ENCODE measurements at regions not wholly inside any gene's neighbourhood (a gene's known extent, or its start where the extent isn't known, plus 50 kb on each side); places are given as distances from the start of the nearest gene placed in this dataset.

DNA sequence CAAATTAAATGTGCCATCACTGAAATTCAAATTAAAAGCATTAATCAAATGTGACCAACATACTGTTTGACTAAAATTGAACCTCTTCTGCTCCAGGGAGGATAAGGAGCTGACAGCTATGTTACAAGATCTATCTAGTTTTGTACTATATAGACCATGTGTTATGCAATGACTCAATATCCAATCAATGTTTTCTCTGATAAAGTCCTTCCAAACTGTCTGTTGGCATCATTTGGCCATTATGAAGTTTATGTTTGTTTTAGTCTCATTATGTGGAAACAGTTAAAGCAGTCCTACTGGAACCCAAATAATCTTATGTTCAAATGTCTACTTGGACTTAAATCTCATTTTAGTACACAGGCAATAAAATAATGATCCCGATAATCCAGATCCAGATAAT is 267.0 kb upstream of the THBS1 start:
- FAIRE-seq (no peak), DNase-seq (ENCODE audit: low read depth in 1 of 2, low spot score in 1 of 2) (no peak), ATAC-seq (no peak)
- no peak overlapping the region for H3K4me2 ChIP-seq
- WGBS (ENCODE audit: missing lambda C conversion rate), result 97% methylated on average over 1 of the region's 1 CpG
- H3K4me1 ChIP-seq, result no peaks in the 10 kb centered on the region
- POLR2A ChIA-PET, result no interaction called here
- CTCF ChIA-PET, result interaction anchor here (1.1 to 1.6 kb wide), 2 partner anchors 18 to 142 kb away, joined by 3 read pairs; no protein-coding TSS in a partner anchor
- TF ChIP-seq ZNF302 (CRISPR knock-in tag; IDR thresholded peaks at IDR 0.05), result no peak
- TF ChIP-seq, protein P1, sequence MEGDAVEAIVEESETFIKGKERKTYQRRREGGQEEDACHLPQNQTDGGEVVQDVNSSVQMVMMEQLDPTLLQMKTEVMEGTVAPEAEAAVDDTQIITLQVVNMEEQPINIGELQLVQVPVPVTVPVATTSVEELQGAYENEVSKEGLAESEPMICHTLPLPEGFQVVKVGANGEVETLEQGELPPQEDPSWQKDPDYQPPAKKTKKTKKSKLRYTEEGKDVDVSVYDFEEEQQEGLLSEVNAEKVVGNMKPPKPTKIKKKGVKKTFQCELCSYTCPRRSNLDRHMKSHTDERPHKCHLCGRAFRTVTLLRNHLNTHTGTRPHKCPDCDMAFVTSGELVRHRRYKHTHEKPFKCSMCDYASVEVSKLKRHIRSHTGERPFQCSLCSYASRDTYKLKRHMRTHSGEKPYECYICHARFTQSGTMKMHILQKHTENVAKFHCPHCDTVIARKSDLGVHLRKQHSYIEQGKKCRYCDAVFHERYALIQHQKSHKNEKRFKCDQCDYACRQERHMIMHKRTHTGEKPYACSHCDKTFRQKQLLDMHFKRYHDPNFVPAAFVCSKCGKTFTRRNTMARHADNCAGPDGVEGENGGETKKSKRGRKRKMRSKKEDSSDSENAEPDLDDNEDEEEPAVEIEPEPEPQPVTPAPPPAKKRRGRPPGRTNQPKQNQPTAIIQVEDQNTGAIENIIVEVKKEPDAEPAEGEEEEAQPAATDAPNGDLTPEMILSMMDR (IDR thresholded peaks at IDR 0.05), result no peak
- TF ChIP-seq PHF8 (IDR thresholded peaks at IDR 0.05; ENCODE audit: borderline replicate concordance, low read depth), result no peak
- TF ChIP-seq KDM5A (IDR thresholded peaks at IDR 0.05), result no peak
- TF ChIP-seq, protein P2, sequence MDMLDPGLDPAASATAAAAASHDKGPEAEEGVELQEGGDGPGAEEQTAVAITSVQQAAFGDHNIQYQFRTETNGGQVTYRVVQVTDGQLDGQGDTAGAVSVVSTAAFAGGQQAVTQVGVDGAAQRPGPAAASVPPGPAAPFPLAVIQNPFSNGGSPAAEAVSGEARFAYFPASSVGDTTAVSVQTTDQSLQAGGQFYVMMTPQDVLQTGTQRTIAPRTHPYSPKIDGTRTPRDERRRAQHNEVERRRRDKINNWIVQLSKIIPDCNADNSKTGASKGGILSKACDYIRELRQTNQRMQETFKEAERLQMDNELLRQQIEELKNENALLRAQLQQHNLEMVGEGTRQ (IDR thresholded peaks at IDR 0.05), result no peak
- TF ChIP-seq CHD4 (IDR thresholded peaks at IDR 0.05; ENCODE audit: borderline replicate concordance), result no peak
- TF ChIP-seq JUN (IDR thresholded peaks at IDR 0.05), result no peak
- no peak for TF ChIP-seq HDAC2 (IDR thresholded peaks at IDR 0.05)
- no peak for TF ChIP-seq BHLHE40 (IDR thresholded peaks at IDR 0.05; ENCODE audit: low read depth, low read length)
- no peak for TF ChIP-seq ESRRA (IDR thresholded peaks at IDR 0.05; ENCODE audit: borderline replicate concordance, low read length)
- TF ChIP-seq GATA3 (IDR thresholded peaks at IDR 0.05; ENCODE audit: borderline replicate concordance), result no peak
- no peak overlapping the region for H3K27ac ChIP-seq
- H3K4me3 ChIP-seq, result no peak overlapping the region
- no peaks in the 10 kb centered on the region for H3K9me3 ChIP-seq

DNA sequence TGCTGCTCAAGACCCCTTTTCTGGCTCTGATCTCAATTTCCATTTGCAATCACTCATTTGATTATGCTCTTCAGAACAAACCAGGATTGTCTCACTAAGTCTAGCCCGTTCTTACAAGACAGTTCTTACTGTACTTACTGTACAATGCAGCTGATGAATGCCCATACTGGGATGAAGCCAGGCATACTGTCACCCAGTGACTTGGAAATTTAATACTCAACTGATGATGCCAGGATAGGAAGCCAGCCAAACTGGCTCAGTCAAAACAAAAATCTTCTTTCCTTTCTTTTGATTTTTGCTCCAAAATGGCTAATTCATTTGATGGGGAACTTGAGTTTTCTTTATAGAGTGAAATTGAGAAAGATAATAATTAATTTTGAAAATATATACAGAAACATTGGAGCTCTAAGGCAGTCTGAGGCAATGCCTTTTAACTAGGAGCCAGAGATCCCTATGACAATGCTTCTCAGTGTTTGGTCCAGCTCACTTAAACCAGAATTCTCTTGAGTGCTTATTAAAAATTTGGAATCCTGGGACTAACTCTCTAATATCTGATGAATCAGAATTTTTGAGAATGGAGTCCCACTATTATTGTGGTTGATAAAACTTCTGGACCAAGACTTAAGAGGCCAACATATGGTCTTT is 265.6 kb upstream of the THBS1 start:
- no peak for ATAC-seq
- no peaks in the 10 kb centered on the region for H3K4me1 ChIP-seq
- H3K9me3 ChIP-seq, result no peaks in the 10 kb centered on the region; the same call in 2 of the 3 replicates
- TF ChIP-seq TFCP2L1 (CRISPR knock-in tag; IDR thresholded peaks at IDR 0.05) (no peak), PHF8 (IDR thresholded peaks at IDR 0.05; ENCODE audit: borderline replicate concordance, low read depth) (no peak), GATA3 (IDR thresholded peaks at IDR 0.05; ENCODE audit: borderline replicate concordance) (no peak)
- TF ChIP-seq, protein P3, sequence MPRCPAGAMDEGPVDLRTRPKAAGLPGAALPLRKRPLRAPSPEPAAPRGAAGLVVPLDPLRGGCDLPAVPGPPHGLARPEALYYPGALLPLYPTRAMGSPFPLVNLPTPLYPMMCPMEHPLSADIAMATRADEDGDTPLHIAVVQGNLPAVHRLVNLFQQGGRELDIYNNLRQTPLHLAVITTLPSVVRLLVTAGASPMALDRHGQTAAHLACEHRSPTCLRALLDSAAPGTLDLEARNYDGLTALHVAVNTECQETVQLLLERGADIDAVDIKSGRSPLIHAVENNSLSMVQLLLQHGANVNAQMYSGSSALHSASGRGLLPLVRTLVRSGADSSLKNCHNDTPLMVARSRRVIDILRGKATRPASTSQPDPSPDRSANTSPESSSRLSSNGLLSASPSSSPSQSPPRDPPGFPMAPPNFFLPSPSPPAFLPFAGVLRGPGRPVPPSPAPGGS (IDR thresholded peaks at IDR 0.05), result no peak
- no peak overlapping the region for H3K27ac ChIP-seq
- WGBS (ENCODE audit: missing lambda C conversion rate), result 50% methylated on average over 1 of the region's 1 CpG
- H3K4me3 ChIP-seq, result no peak overlapping the region
- H3K4me2 ChIP-seq, result no peak overlapping the region
- no peak for DNase-seq (ENCODE audit: low read depth in 1 of 2, low spot score in 1 of 2)
- POLR2A ChIA-PET, result no interaction called here
- CTCF ChIA-PET, result interaction anchor here (0.7 to 1.8 kb wide), 6 partner anchors 10 to 752 kb away, joined by 3 to 4 read pairs (median 3); partner anchors contain the start of gene THBS1
- FAIRE-seq, result no peak

DNA sequence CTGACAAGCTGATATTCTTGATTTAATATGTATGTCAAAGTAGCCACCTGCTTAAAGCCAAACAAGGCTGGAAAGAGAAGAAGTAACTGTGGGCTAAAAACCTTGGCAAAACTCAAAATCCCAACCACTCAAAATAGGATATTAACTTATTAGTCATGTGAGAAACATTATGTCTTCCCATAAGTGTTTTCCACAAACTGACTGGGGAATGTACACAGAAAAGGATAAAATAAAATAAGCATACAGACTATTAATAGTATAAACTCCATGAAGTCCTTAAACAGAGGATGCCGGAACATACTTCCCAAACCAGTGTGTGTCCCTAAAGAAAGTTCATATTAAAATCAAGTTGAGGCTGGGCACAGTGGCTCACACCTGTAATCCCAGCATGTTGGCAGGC is 263.7 kb upstream of the THBS1 start:
- DNase-seq (ENCODE audit: low read depth in 1 of 2, low spot score in 1 of 2), result no peak
- H3K27ac ChIP-seq, result no peak overlapping the region
- H3K4me3 ChIP-seq, result no peak overlapping the region
- no peak for TF ChIP-seq EP300 (IDR thresholded peaks at IDR 0.05)
- TF ChIP-seq ZC3H11A (IDR thresholded peaks at IDR 0.05), result no peak
- TF ChIP-seq GATA3 (IDR thresholded peaks at IDR 0.05; ENCODE audit: borderline replicate concordance), result no peak
- no peak for TF ChIP-seq NR3C1 (IDR thresholded peaks at IDR 0.05)
- TF ChIP-seq RNF2 (IDR thresholded peaks at IDR 0.05; ENCODE audit: borderline replicate concordance, low read depth), result no peak
- no peak for TF ChIP-seq POLR2A (IDR thresholded peaks at IDR 0.05; ENCODE audit: low read length)
- no peak for TF ChIP-seq SMC3 (IDR thresholded peaks at IDR 0.05)
- TF ChIP-seq FOSL2 (IDR thresholded peaks at IDR 0.05), result no peak
- TF ChIP-seq FOSL2 (CRISPR knock-in tag; IDR thresholded peaks at IDR 0.05), result no peak
- no peak for TF ChIP-seq KDM1A (IDR thresholded peaks at IDR 0.05; ENCODE audit: low read depth)
- no peak for TF ChIP-seq MAFK (IDR thresholded peaks at IDR 0.05; ENCODE audit: partially characterized antibody)
- TF ChIP-seq SREBF2 (IDR thresholded peaks at IDR 0.05), result no peak
- TF ChIP-seq, protein P4, sequence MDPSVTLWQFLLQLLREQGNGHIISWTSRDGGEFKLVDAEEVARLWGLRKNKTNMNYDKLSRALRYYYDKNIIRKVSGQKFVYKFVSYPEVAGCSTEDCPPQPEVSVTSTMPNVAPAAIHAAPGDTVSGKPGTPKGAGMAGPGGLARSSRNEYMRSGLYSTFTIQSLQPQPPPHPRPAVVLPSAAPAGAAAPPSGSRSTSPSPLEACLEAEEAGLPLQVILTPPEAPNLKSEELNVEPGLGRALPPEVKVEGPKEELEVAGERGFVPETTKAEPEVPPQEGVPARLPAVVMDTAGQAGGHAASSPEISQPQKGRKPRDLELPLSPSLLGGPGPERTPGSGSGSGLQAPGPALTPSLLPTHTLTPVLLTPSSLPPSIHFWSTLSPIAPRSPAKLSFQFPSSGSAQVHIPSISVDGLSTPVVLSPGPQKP (IDR thresholded peaks at IDR 0.05; ENCODE audit: low read depth, low read length), result no peak
- TF ChIP-seq CHD4 (IDR thresholded peaks at IDR 0.05; ENCODE audit: borderline replicate concordance), result no peak
- TF ChIP-seq FOSB (CRISPR knock-in tag; IDR thresholded peaks at IDR 0.05), result no peak
- TF ChIP-seq CBX2 (IDR thresholded peaks at IDR 0.05; ENCODE audit: borderline replicate concordance, low read depth), result no peak
- peaks cover 4% of the 10 kb centered on the region; the same call in 1 of the 3 replicates for H3K9me3 ChIP-seq
- ChIA-PET CTCF (interaction anchor here (0.6 kb wide), 1 partner anchor 162 kb away, joined by 4 read pairs; no protein-coding TSS in a partner anchor), POLR2A (no interaction called here)
- ATAC-seq, result no peak
- FAIRE-seq, result no peak
- H3K4me1 ChIP-seq, result no peaks in the 10 kb centered on the region
- 100% methylated on average over 1 of the region's 1 CpG for WGBS (ENCODE audit: missing lambda C conversion rate)
- H3K4me2 ChIP-seq, result no peak overlapping the region

Data from A549 (cell line).